ENCODE measurements at regions not wholly inside any gene's neighbourhood (a gene's known extent, or its start where the extent isn't known, plus 50 kb on each side); places are given as distances from the start of the nearest gene placed in this dataset.

DNA sequence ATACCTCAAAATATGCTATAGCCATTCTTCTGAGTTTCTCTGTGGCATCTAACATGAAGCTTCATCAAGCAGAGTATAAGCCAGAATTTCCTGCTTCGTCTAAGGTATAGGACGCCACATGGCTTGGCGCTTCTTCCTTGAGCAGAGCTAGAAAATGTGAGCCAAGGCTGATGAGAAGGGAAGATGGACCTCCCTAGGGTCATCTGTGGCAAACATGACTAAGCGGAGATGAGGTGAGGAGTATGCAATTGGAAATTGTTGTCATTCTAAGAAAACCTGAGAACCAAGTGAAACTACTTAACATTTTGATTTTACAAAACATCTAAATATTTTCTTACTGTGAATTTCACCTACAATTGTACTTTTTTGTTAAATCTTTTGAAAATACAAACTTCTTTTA is 466.5 kb downstream of the PSAT1 start:
- no peak for TF ChIP-seq CTCF (IDR thresholded peaks at IDR 0.05; ENCODE audit: insufficient read depth, low read length, poor library complexity, severe bottlenecking)
- no peak for TF ChIP-seq EZH2phosphoT487 (conservative IDR thresholded peaks at IDR 0.05; ENCODE audit: low read length)
- Histone ChIP-seq H3K9me2 (replicated peaks; ENCODE audit: insufficient read depth, low read length) (no peaks in the 10 kb centered on the region), H3K9ac (ENCODE audit: low read length) (no peak overlapping the region), H3K36me3 (ENCODE audit: low read length) (no peaks in the 10 kb centered on the region), H2AFZ (ENCODE audit: low read depth, low read length, severe bottlenecking) (no peak overlapping the region), H3K4me2 (ENCODE audit: low read depth, low read length, poor library complexity, severe bottlenecking) (no peak overlapping the region), H3K9me3 (ENCODE audit: insufficient read depth, low read length) (no peaks in the 10 kb centered on the region), H4K20me1 (ENCODE audit: low read depth, low read length) (no peaks in the 10 kb centered on the region), H3K27ac (ENCODE audit: low read depth, low read length) (no peak overlapping the region), H3K27me3 (ENCODE audit: low read length) (no peaks in the 10 kb centered on the region), H3K4me3 (ENCODE audit: insufficient read depth, low read length, poor library complexity, severe bottlenecking) (no peak overlapping the region), H3K79me2 (ENCODE audit: insufficient read depth, low read length) (no peaks in the 10 kb centered on the region), H3F3A (ENCODE audit: insufficient read depth) (no peaks in the 10 kb centered on the region)

DNA sequence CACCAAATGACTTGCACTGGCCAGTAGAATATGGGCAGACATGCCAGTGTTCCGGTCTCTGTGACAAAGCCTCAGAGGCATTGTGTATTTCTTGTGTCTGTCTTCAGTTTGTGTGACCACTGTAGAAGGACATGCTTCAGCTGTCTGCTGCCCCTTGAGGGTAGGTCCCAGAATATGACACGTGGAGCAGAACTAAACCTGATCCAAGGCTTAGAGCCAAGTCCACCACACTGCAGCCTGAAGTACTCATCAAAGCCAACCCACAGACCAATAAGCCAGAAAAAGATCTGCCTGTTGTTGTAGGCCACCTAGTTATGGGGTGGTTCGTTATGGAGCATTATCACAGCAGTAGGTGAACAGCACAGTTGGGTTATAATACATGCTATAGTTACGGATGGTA is 468.9 kb downstream of the PSAT1 start:
- no peak overlapping the region for H3K4me2 ChIP-seq (ENCODE audit: low read depth, low read length, poor library complexity, severe bottlenecking)
- H3K9me2 ChIP-seq (replicated peaks; ENCODE audit: insufficient read depth, low read length): no peaks in the 10 kb centered on the region
- H3K9ac ChIP-seq (ENCODE audit: low read length): no peak overlapping the region
- no peak overlapping the region for H2AFZ ChIP-seq (ENCODE audit: low read depth, low read length, severe bottlenecking)
- no peaks in the 10 kb centered on the region for H3K9me3 ChIP-seq (ENCODE audit: insufficient read depth, low read length)
- no peaks in the 10 kb centered on the region for H4K20me1 ChIP-seq (ENCODE audit: low read depth, low read length)
- TF ChIP-seq EZH2phosphoT487 (conservative IDR thresholded peaks at IDR 0.05; ENCODE audit: low read length) (no peak), CTCF (IDR thresholded peaks at IDR 0.05; ENCODE audit: insufficient read depth, low read length, poor library complexity, severe bottlenecking) (no peak)
- H3F3A ChIP-seq (ENCODE audit: insufficient read depth): no peaks in the 10 kb centered on the region
- no peaks in the 10 kb centered on the region for H3K27me3 ChIP-seq (ENCODE audit: low read length)
- H3K36me3 ChIP-seq (ENCODE audit: low read length): no peaks in the 10 kb centered on the region
- no peaks in the 10 kb centered on the region for H3K79me2 ChIP-seq (ENCODE audit: insufficient read depth, low read length)
- H3K4me3 ChIP-seq (ENCODE audit: insufficient read depth, low read length, poor library complexity, severe bottlenecking): no peak overlapping the region
- H3K27ac ChIP-seq (ENCODE audit: low read depth, low read length): no peak overlapping the region

DNA sequence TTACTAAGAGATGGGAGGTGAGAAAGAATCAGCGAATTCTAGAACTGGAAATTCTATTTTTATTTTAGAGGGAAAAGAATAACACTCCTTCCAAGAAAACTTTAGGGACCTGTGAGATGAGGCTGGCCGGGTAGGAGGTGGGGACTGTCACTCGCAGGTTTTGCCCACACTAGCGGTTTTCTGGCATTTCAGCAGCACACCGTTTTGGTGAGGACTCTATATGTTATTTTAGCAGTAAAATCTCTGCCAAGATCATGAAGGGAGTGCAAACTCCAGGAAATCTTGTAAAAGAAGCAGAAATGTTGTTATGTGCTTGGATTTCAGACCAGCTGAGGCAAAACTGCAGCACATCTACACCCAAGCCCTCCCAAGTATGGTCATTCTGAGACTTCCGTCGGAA is 470.6 kb downstream of the PSAT1 start:
- no peak overlapping the region for H3K4me3 ChIP-seq (ENCODE audit: insufficient read depth, low read length, poor library complexity, severe bottlenecking)
- no peak for TF ChIP-seq EZH2phosphoT487 (conservative IDR thresholded peaks at IDR 0.05; ENCODE audit: low read length)
- no peak for TF ChIP-seq CTCF (IDR thresholded peaks at IDR 0.05; ENCODE audit: insufficient read depth, low read length, poor library complexity, severe bottlenecking)
- no peaks in the 10 kb centered on the region for H3F3A ChIP-seq (ENCODE audit: insufficient read depth)
- no peaks in the 10 kb centered on the region for H3K27me3 ChIP-seq (ENCODE audit: low read length)
- H3K9ac ChIP-seq (ENCODE audit: low read length): no peak overlapping the region
- no peaks in the 10 kb centered on the region for H3K9me3 ChIP-seq (ENCODE audit: insufficient read depth, low read length)
- no peaks in the 10 kb centered on the region for H3K79me2 ChIP-seq (ENCODE audit: insufficient read depth, low read length)
- no peak overlapping the region for H2AFZ ChIP-seq (ENCODE audit: low read depth, low read length, severe bottlenecking)
- no peak overlapping the region for H3K27ac ChIP-seq (ENCODE audit: low read depth, low read length)
- H3K36me3 ChIP-seq (ENCODE audit: low read length): no peaks in the 10 kb centered on the region
- no peak overlapping the region for H3K4me2 ChIP-seq (ENCODE audit: low read depth, low read length, poor library complexity, severe bottlenecking)
- no peaks in the 10 kb centered on the region for H4K20me1 ChIP-seq (ENCODE audit: low read depth, low read length)
- H3K9me2 ChIP-seq (replicated peaks; ENCODE audit: insufficient read depth, low read length): no peaks in the 10 kb centered on the region

- Histone ChIP-seq H2AFZ (ENCODE audit: low read depth, low read length, severe bottlenecking) (no peak overlapping the region), H3K27me3 (ENCODE audit: low read length) (no peaks in the 10 kb centered on the region), H3K36me3 (ENCODE audit: low read length) (no peaks in the 10 kb centered on the region), H3F3A (ENCODE audit: insufficient read depth) (no peaks in the 10 kb centered on the region), H3K4me3 (ENCODE audit: insufficient read depth, low read length, poor library complexity, severe bottlenecking) (no peak overlapping the region), H3K9me2 (replicated peaks; ENCODE audit: insufficient read depth, low read length) (no peaks in the 10 kb centered on the region), H4K20me1 (ENCODE audit: low read depth, low read length) (no peaks in the 10 kb centered on the region), H3K79me2 (ENCODE audit: insufficient read depth, low read length) (no peaks in the 10 kb centered on the region), H3K4me2 (ENCODE audit: low read depth, low read length, poor library complexity, severe bottlenecking) (no peak overlapping the region), H3K9me3 (ENCODE audit: insufficient read depth, low read length) (no peaks in the 10 kb centered on the region), H3K27ac (ENCODE audit: low read depth, low read length) (no peak overlapping the region), H3K9ac (ENCODE audit: low read length) (no peak overlapping the region)
- TF ChIP-seq CTCF (IDR thresholded peaks at IDR 0.05; ENCODE audit: insufficient read depth, low read length, poor library complexity, severe bottlenecking): no peak
- TF ChIP-seq EZH2phosphoT487 (conservative IDR thresholded peaks at IDR 0.05; ENCODE audit: low read length): no peak
Measured at GRCh38 chr9:78769690-78770089, 472.8 kb downstream of the PSAT1 start.
